WTC11 (cell line): ENCODE measurements at regions not wholly inside any gene's neighbourhood (a gene's known extent, or its start where the extent isn't known, plus 50 kb on each side); places are given as distances from the start of the nearest gene placed in this dataset.

Experiments used
- ATAC-seq: fragments of 200-7000 bp; cut with Tn5 transposase; 2 replicates; pipeline ENCODE4 v1.10.0; 2021; ENCODE audit warnings: mild to moderate bottlenecking, moderate library complexity
- CTCF ChIA-PET: fragments of 300-600 bp; sonication (Branson Sonifier 250); formaldehyde crosslinking; loops from one replicate; lab custom pipeline; 2021; ENCODE audit warnings: antibody characterized with exemption; lab: Charles Lee
- POLR2A ChIA-PET: fragments of 350-600 bp; sonication (Branson Sonifier 250); formaldehyde crosslinking; loops from one replicate; lab custom pipeline; 2021; ENCODE audit warnings: antibody characterized with exemption; lab: Charles Lee
- DNase-seq: peaks from one replicate; pipeline ENCODE4 v3.0.0; 2021; ENCODE audit warnings: low spot score
- H3K27ac Mint-ChIP-seq: 2 replicates; pipeline ENCODE4 v1.8.0; 2021; ENCODE audit warnings: mixed read lengths
- H3K27me3 Mint-ChIP-seq: 2 replicates; pipeline ENCODE4 v1.8.0; 2021; ENCODE audit warnings: low read depth, mild to moderate bottlenecking, moderate library complexity, mixed read lengths
- H3K36me3 Mint-ChIP-seq: 2 replicates; pipeline ENCODE4 v1.8.0; 2021; ENCODE audit warnings: mixed read lengths
- H3K4me1 Mint-ChIP-seq: 2 replicates; pipeline ENCODE4 v1.8.0; 2022; ENCODE audit warnings: mixed read lengths
- H3K4me3 Mint-ChIP-seq: 2 replicates; pipeline ENCODE4 v1.8.0; 2021; ENCODE audit warnings: mild to moderate bottlenecking, moderate library complexity, mixed read lengths
- H3K9me3 Mint-ChIP-seq: 2 replicates; pipeline ENCODE4 v1.8.0; 2021; ENCODE audit warnings: mixed read lengths
- ATF2 ChIP-seq: sonication (generic); formaldehyde crosslinking; IDR thresholded peaks from 2 replicates; pipeline ENCODE4 v1.8.1; 2022; ENCODE audit warnings: low read depth, missing genetic modification reagents, borderline replicate concordance
- CBFB ChIP-seq: sonication (generic); formaldehyde crosslinking; IDR thresholded peaks from 2 replicates; pipeline ENCODE4 v1.8.1; 2022; ENCODE audit warnings: mild to moderate bottlenecking, low read depth, missing genetic modification reagents
- ELF4 ChIP-seq: sonication (generic); formaldehyde crosslinking; IDR thresholded peaks from 2 replicates; pipeline ENCODE4 v1.8.1; 2022; ENCODE audit warnings: low read depth, mild to moderate bottlenecking, moderate library complexity, missing genetic modification reagents
- GTF2I ChIP-seq: fragments of 250-450 bp; sonication (Bioruptor Pico); conservative IDR thresholded peaks from 2 replicates; pipeline ENCODE4 v1.4.0; 2021; ENCODE audit warnings: mild to moderate bottlenecking
- JAZF1 ChIP-seq: fragments of 250-450 bp; sonication (Bioruptor Pico); IDR thresholded peaks from 2 replicates; pipeline ENCODE4 v1.9.0; 2021; ENCODE audit warnings: moderate library complexity, mild to moderate bottlenecking, inconsistent platforms
- RORB ChIP-seq: fragments of 250-450 bp; sonication (Bioruptor Pico); IDR thresholded peaks from 2 replicates; pipeline ENCODE4 v1.9.0; 2021; ENCODE audit warnings: mild to moderate bottlenecking
- TCF7 ChIP-seq: sonication (generic); formaldehyde crosslinking; IDR thresholded peaks from 2 replicates; pipeline ENCODE4 v1.8.0; 2022; ENCODE audit warnings: mild to moderate bottlenecking, low read depth, missing genetic modification reagents, moderate library complexity
- TEAD4 ChIP-seq: sonication (generic); formaldehyde crosslinking; IDR thresholded peaks from 2 replicates; pipeline ENCODE4 v1.8.0; 2022; ENCODE audit warnings: mild to moderate bottlenecking, missing genetic modification reagents
- ZBTB21 ChIP-seq: sonication (generic); formaldehyde crosslinking; IDR thresholded peaks from 2 replicates; pipeline ENCODE4 v1.8.1; 2023; ENCODE audit warnings: mild to moderate bottlenecking, missing genetic modification reagents, borderline replicate concordance
- ZNF219 ChIP-seq: sonication (generic); formaldehyde crosslinking; IDR thresholded peaks from 2 replicates; pipeline ENCODE4 v1.8.0; 2023; ENCODE audit warnings: missing genetic modification reagents, mild to moderate bottlenecking, borderline replicate concordance
- ZNF416 ChIP-seq: fragments of 250-450 bp; sonication (Bioruptor Pico); IDR thresholded peaks from 2 replicates; pipeline ENCODE4 v1.9.0; 2021; ENCODE audit warnings: mild to moderate bottlenecking, inconsistent platforms
- ZNF423 ChIP-seq: fragments of 250-450 bp; sonication (Bioruptor Pico); IDR thresholded peaks from 2 replicates; pipeline ENCODE4 v2.1.2; 2022; ENCODE audit warnings: mild to moderate bottlenecking, moderate library complexity
- TF ChIP-seq, protein P1 (sequence below): sonication (generic); formaldehyde crosslinking; IDR thresholded peaks from 2 replicates; pipeline ENCODE4 v1.8.0; 2022; ENCODE audit warnings: missing genetic modification reagents
- TF ChIP-seq, protein P2 (sequence below): sonication (generic); formaldehyde crosslinking; IDR thresholded peaks from 2 replicates; pipeline ENCODE4 v1.8.1; 2022; ENCODE audit warnings: mild to moderate bottlenecking, moderate library complexity, missing genetic modification reagents
- TF ChIP-seq, protein P3 (sequence below): sonication (generic); formaldehyde crosslinking; IDR thresholded peaks from 2 replicates; pipeline ENCODE4 v1.8.1; 2022; ENCODE audit warnings: mild to moderate bottlenecking, missing genetic modification reagents, moderate library complexity, borderline replicate concordance
- TF ChIP-seq, protein P4 (sequence below): sonication (generic); formaldehyde crosslinking; IDR thresholded peaks from 2 replicates; pipeline ENCODE4 v1.8.1; 2023; ENCODE audit warnings: mild to moderate bottlenecking, missing genetic modification reagents
- TF ChIP-seq, protein P5 (sequence below): sonication (generic); formaldehyde crosslinking; IDR thresholded peaks from 2 replicates; pipeline ENCODE4 v1.8.1; 2022; ENCODE audit warnings: low read depth, mild to moderate bottlenecking, moderate library complexity, missing genetic modification reagents, borderline replicate concordance

DNA sequence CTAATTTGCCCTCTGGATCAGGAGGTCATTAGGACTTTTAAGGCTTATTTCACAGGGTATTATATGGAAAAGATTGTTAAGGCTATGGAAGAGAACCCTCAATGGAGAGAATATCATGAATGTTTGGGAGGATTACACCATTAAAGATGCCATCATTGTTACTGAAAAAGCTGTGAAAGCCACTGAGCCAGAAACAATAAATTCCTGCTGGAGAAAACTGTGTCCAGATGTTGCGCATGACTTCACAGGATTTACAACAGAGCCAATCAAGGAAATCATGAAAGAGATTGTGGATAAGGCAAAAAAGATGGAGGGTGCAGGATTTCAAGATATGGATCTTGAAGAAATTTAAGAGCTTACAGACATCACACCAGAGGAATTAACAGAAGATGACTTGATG, 798.3 kb upstream of the SLC35B3 start (continued):
- TF ChIP-seq, protein P1, sequence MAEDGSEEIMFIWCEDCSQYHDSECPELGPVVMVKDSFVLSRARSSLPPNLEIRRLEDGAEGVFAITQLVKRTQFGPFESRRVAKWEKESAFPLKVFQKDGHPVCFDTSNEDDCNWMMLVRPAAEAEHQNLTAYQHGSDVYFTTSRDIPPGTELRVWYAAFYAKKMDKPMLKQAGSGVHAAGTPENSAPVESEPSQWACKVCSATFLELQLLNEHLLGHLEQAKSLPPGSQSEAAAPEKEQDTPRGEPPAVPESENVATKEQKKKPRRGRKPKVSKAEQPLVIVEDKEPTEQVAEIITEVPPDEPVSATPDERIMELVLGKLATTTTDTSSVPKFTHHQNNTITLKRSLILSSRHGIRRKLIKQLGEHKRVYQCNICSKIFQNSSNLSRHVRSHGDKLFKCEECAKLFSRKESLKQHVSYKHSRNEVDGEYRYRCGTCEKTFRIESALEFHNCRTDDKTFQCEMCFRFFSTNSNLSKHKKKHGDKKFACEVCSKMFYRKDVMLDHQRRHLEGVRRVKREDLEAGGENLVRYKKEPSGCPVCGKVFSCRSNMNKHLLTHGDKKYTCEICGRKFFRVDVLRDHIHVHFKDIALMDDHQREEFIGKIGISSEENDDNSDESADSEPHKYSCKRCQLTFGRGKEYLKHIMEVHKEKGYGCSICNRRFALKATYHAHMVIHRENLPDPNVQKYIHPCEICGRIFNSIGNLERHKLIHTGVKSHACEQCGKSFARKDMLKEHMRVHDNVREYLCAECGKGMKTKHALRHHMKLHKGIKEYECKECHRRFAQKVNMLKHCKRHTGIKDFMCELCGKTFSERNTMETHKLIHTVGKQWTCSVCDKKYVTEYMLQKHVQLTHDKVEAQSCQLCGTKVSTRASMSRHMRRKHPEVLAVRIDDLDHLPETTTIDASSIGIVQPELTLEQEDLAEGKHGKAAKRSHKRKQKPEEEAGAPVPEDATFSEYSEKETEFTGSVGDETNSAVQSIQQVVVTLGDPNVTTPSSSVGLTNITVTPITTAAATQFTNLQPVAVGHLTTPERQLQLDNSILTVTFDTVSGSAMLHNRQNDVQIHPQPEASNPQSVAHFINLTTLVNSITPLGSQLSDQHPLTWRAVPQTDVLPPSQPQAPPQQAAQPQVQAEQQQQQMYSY (CRISPR knock-in tag), result no peak
- TF ChIP-seq ZNF423 (CRISPR knock-in tag) (no peak), ATF2 (CRISPR knock-in tag) (no peak), ELF4 (CRISPR knock-in tag) (no peak)
- TF ChIP-seq, protein P2, sequence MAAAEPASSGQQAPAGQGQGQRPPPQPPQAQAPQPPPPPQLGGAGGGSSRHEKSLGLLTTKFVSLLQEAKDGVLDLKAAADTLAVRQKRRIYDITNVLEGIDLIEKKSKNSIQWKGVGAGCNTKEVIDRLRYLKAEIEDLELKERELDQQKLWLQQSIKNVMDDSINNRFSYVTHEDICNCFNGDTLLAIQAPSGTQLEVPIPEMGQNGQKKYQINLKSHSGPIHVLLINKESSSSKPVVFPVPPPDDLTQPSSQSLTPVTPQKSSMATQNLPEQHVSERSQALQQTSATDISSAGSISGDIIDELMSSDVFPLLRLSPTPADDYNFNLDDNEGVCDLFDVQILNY (CRISPR knock-in tag), result no peak
- TF ChIP-seq, protein P3, sequence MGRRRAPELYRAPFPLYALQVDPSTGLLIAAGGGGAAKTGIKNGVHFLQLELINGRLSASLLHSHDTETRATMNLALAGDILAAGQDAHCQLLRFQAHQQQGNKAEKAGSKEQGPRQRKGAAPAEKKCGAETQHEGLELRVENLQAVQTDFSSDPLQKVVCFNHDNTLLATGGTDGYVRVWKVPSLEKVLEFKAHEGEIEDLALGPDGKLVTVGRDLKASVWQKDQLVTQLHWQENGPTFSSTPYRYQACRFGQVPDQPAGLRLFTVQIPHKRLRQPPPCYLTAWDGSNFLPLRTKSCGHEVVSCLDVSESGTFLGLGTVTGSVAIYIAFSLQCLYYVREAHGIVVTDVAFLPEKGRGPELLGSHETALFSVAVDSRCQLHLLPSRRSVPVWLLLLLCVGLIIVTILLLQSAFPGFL (CRISPR knock-in tag), result no peak
- TF ChIP-seq, protein P4, sequence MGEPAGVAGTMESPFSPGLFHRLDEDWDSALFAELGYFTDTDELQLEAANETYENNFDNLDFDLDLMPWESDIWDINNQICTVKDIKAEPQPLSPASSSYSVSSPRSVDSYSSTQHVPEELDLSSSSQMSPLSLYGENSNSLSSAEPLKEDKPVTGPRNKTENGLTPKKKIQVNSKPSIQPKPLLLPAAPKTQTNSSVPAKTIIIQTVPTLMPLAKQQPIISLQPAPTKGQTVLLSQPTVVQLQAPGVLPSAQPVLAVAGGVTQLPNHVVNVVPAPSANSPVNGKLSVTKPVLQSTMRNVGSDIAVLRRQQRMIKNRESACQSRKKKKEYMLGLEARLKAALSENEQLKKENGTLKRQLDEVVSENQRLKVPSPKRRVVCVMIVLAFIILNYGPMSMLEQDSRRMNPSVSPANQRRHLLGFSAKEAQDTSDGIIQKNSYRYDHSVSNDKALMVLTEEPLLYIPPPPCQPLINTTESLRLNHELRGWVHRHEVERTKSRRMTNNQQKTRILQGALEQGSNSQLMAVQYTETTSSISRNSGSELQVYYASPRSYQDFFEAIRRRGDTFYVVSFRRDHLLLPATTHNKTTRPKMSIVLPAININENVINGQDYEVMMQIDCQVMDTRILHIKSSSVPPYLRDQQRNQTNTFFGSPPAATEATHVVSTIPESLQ (CRISPR knock-in tag), result no peak
- TF ChIP-seq, protein P5, sequence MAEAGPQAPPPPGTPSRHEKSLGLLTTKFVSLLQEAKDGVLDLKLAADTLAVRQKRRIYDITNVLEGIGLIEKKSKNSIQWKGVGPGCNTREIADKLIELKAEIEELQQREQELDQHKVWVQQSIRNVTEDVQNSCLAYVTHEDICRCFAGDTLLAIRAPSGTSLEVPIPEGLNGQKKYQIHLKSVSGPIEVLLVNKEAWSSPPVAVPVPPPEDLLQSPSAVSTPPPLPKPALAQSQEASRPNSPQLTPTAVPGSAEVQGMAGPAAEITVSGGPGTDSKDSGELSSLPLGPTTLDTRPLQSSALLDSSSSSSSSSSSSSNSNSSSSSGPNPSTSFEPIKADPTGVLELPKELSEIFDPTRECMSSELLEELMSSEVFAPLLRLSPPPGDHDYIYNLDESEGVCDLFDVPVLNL (CRISPR knock-in tag), result no peak

- H3K36me3 Mint-ChIP-seq, result no peaks in the 10 kb centered on the region
- H3K4me3 Mint-ChIP-seq, result no peak overlapping the region
- CTCF ChIA-PET, result no interaction called here
- no peak for TF ChIP-seq ZNF219 (CRISPR knock-in tag)
- TF ChIP-seq RORB (CRISPR knock-in tag), result no peak
- no peak for TF ChIP-seq ZNF416 (CRISPR knock-in tag)
- no peak for TF ChIP-seq ZBTB21 (CRISPR knock-in tag)
- no peak for TF ChIP-seq TCF7 (CRISPR knock-in tag)
- TF ChIP-seq, protein P1 (CRISPR knock-in tag), result no peak
- TF ChIP-seq TEAD4, result no peak
- TF ChIP-seq JAZF1 (CRISPR knock-in tag), result no peak
- no peak for TF ChIP-seq GTF2I
- no peak for TF ChIP-seq CBFB (CRISPR knock-in tag)
- DNase-seq, result no peak
- H3K4me1 Mint-ChIP-seq, result peaks cover 3% of the 10 kb centered on the region; the same call in 1 of the 2 replicates
- H3K27me3 Mint-ChIP-seq, result no peaks in the 10 kb centered on the region
- POLR2A ChIA-PET, result no interaction called here
- no peak for ATAC-seq
- no peak overlapping the region for H3K27ac Mint-ChIP-seq
- H3K9me3 Mint-ChIP-seq, result no peaks in the 10 kb centered on the region
These were observed 797.9 kb upstream of the SLC35B3 start for GRCh38 chr6:9233226-9233625.
